ENCODE measurements at regions not wholly inside any gene's neighbourhood (a gene's known extent, or its start where the extent isn't known, plus 50 kb on each side); places are given as distances from the start of the nearest gene placed in this dataset.

- no peaks in the 10 kb centered on the region for H3K36me3 ChIP-seq (replicated peaks; ENCODE audit: insufficient read depth, low read depth)
- TF ChIP-seq, protein P1, sequence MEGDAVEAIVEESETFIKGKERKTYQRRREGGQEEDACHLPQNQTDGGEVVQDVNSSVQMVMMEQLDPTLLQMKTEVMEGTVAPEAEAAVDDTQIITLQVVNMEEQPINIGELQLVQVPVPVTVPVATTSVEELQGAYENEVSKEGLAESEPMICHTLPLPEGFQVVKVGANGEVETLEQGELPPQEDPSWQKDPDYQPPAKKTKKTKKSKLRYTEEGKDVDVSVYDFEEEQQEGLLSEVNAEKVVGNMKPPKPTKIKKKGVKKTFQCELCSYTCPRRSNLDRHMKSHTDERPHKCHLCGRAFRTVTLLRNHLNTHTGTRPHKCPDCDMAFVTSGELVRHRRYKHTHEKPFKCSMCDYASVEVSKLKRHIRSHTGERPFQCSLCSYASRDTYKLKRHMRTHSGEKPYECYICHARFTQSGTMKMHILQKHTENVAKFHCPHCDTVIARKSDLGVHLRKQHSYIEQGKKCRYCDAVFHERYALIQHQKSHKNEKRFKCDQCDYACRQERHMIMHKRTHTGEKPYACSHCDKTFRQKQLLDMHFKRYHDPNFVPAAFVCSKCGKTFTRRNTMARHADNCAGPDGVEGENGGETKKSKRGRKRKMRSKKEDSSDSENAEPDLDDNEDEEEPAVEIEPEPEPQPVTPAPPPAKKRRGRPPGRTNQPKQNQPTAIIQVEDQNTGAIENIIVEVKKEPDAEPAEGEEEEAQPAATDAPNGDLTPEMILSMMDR (IDR thresholded peaks at IDR 0.05; ENCODE audit: poor library complexity), result no peak
- TF ChIP-seq EZH2phosphoT487 (IDR thresholded peaks at IDR 0.05; ENCODE audit: low read depth, severe bottlenecking, unreplicated experiment), result no peak
- TF ChIP-seq EZH2 (IDR thresholded peaks at IDR 0.05; ENCODE audit: borderline replicate concordance), result no peak
- H3K9me3 ChIP-seq (ENCODE audit: low read depth), result no peaks in the 10 kb centered on the region
- no peaks in the 10 kb centered on the region for H3K9me2 ChIP-seq (replicated peaks; ENCODE audit: insufficient read depth)
- DNase-seq (ENCODE audit: low spot score), result no peak
- no peak overlapping the region for H3K4me2 ChIP-seq
- H3K4me3 ChIP-seq, result no peak overlapping the region
- no peak overlapping the region for H2AFZ ChIP-seq
- H4K20me1 ChIP-seq (ENCODE audit: insufficient read depth, poor library complexity, severe bottlenecking), result no peaks in the 10 kb centered on the region
- no peaks in the 10 kb centered on the region for H3K4me1 ChIP-seq (ENCODE audit: insufficient read depth)
- H3K27ac ChIP-seq, result no peak overlapping the region
- no peaks in the 10 kb centered on the region for H3K79me2 ChIP-seq
- H3K27me3 ChIP-seq, result no peaks in the 10 kb centered on the region
These were observed 190.2 kb upstream of the BRINP3 start for GRCh38 chr1:190667914-190668313.

- Histone ChIP-seq H3K27me3 (no peaks in the 10 kb centered on the region), H3K79me2 (no peaks in the 10 kb centered on the region), H3K36me3 (replicated peaks; ENCODE audit: insufficient read depth, low read depth) (no peaks in the 10 kb centered on the region), H3K9me2 (replicated peaks; ENCODE audit: insufficient read depth) (no peaks in the 10 kb centered on the region), H3K4me2 (no peak overlapping the region), H3K4me3 (no peak overlapping the region), H3K9me3 (ENCODE audit: low read depth) (no peaks in the 10 kb centered on the region), H4K20me1 (ENCODE audit: insufficient read depth, poor library complexity, severe bottlenecking) (no peaks in the 10 kb centered on the region), H3K27ac (no peak overlapping the region), H3K4me1 (ENCODE audit: insufficient read depth) (no peaks in the 10 kb centered on the region), H2AFZ (no peak overlapping the region)
- TF ChIP-seq EZH2phosphoT487 (IDR thresholded peaks at IDR 0.05; ENCODE audit: low read depth, severe bottlenecking, unreplicated experiment) (no peak), EZH2 (IDR thresholded peaks at IDR 0.05; ENCODE audit: borderline replicate concordance) (no peak)
- TF ChIP-seq, protein P1 (IDR thresholded peaks at IDR 0.05; ENCODE audit: poor library complexity), result no peak
- 86% methylated on average over 4 of the region's 4 CpGs for WGBS (ENCODE audit: low lambda C conversion rate, missing lambda C conversion rate)
- DNase-seq (ENCODE audit: low spot score), result no peak
These were observed 201.4 kb upstream of the BRINP3 start for GRCh38 chr1:190679044-190679443.

DNA sequence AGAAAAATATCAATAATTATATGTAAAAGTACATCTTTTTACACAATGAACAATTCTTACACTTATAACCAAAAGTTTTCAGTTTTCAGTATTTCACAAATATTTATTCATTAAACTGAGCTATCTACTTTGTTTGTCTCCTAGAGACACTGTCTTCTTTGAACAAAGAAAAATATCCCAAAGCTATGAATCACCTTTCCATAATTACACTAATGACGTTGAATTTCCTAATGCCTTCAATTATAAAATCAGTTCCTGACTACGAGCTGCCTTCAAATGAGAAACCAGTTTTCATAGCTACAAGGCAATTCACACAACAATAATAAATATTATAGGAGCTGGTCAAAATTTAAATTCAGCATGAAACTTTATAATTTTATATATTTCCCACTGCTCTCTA is 201.8 kb upstream of the BRINP3 start:
- WGBS (ENCODE audit: low lambda C conversion rate, missing lambda C conversion rate), result 61% methylated on average over 2 of the region's 2 CpGs
- Histone ChIP-seq H3K9me3 (ENCODE audit: low read depth) (no peaks in the 10 kb centered on the region), H3K27me3 (no peaks in the 10 kb centered on the region), H3K36me3 (replicated peaks; ENCODE audit: insufficient read depth, low read depth) (no peaks in the 10 kb centered on the region), H3K4me3 (no peak overlapping the region), H2AFZ (no peak overlapping the region), H3K4me2 (no peak overlapping the region), H3K79me2 (no peaks in the 10 kb centered on the region), H4K20me1 (ENCODE audit: insufficient read depth, poor library complexity, severe bottlenecking) (no peaks in the 10 kb centered on the region), H3K4me1 (ENCODE audit: insufficient read depth) (no peaks in the 10 kb centered on the region), H3K27ac (no peak overlapping the region), H3K9me2 (replicated peaks; ENCODE audit: insufficient read depth) (no peaks in the 10 kb centered on the region)
- TF ChIP-seq, protein P1 (IDR thresholded peaks at IDR 0.05; ENCODE audit: poor library complexity), result no peak
- TF ChIP-seq EZH2phosphoT487 (IDR thresholded peaks at IDR 0.05; ENCODE audit: low read depth, severe bottlenecking, unreplicated experiment) (no peak), EZH2 (IDR thresholded peaks at IDR 0.05; ENCODE audit: borderline replicate concordance) (no peak)
- no peak for DNase-seq (ENCODE audit: low spot score)

- Histone ChIP-seq H3K79me2 (no peaks in the 10 kb centered on the region), H4K20me1 (ENCODE audit: insufficient read depth, poor library complexity, severe bottlenecking) (no peaks in the 10 kb centered on the region), H3K4me3 (no peak overlapping the region), H3K9me3 (ENCODE audit: low read depth) (no peaks in the 10 kb centered on the region), H3K36me3 (replicated peaks; ENCODE audit: insufficient read depth, low read depth) (no peaks in the 10 kb centered on the region), H3K4me2 (no peak overlapping the region), H2AFZ (no peak overlapping the region), H3K9me2 (replicated peaks; ENCODE audit: insufficient read depth) (no peaks in the 10 kb centered on the region), H3K4me1 (ENCODE audit: insufficient read depth) (no peaks in the 10 kb centered on the region), H3K27ac (no peak overlapping the region), H3K27me3 (no peaks in the 10 kb centered on the region)
- WGBS (ENCODE audit: low lambda C conversion rate, missing lambda C conversion rate), result 79% methylated on average over 4 of the region's 4 CpGs
- TF ChIP-seq EZH2phosphoT487 (IDR thresholded peaks at IDR 0.05; ENCODE audit: low read depth, severe bottlenecking, unreplicated experiment) (no peak), EZH2 (IDR thresholded peaks at IDR 0.05; ENCODE audit: borderline replicate concordance) (no peak)
- TF ChIP-seq, protein P1 (IDR thresholded peaks at IDR 0.05; ENCODE audit: poor library complexity), result no peak
- no peak for DNase-seq (ENCODE audit: low spot score)
These were observed 202.3 kb upstream of the BRINP3 start for GRCh38 chr1:190679983-190680382.
